K562 (cell line): ENCODE measurements at regions not wholly inside any gene's neighbourhood (a gene's known extent, or its start where the extent isn't known, plus 50 kb on each side); places are given as distances from the start of the nearest gene placed in this dataset.

Source experiments
- ATAC-seq: fragments of 200-7000 bp; cut with Tn5 transposase; 3 replicates; pipeline ENCODE4 v1.9.1; 2020; ENCODE audit warnings: moderate library complexity
- BruUV-seq: library from RNA; stranded (reverse); fragments of 400-500 nt; replicated peaks from 2 replicates; lab custom pipeline; 2021; lab: Mats Ljungman, UMichigan
- CTCF ChIA-PET: fragments of 300-600 bp; formaldehyde crosslinking; extraction: SDS; loops from one replicate; lab custom pipeline; 2021; ENCODE audit warnings: low intra/inter-chr PET ratio; lab: Yijun Ruan, JAX
- POLR2A ChIA-PET: fragments of 300-600, 350-650 bp; sonication (Branson Sonifier 250); formaldehyde crosslinking; extraction: SDS; loops from one replicate; lab custom pipeline; 2021; ENCODE audit warnings: antibody characterized with exemption, inconsistent platforms; lab: Yijun Ruan, JAX
- DNase-seq, 4 experiments: peaks; one replicate each; pipeline versions ENCODE4 v3.0.0 to v3.0.0-alpha.2; 2011 to 2018; ENCODE audit warnings: low spot score in 3 of 4, mixed read lengths in 3 of 4; ENCODE audit errors: extremely low read depth in 1 of 4
- FAIRE-seq: peaks from 2 replicates; lab custom pipeline; 2011; peaks lifted over from hg19 to GRCh38; lab: Jason Lieb, UNC
- H2AFZ ChIP-seq: 2 replicates; pipeline ENCODE4 v1.6.0; 2011; ENCODE audit warnings: low read depth, low read length, control low read depth, inconsistent platforms
- H3K27ac ChIP-seq: fragments of 200-600 bp; 3 replicates; pipeline ENCODE4 v1.8.0; 2011; ENCODE audit warnings: low read depth, mild to moderate bottlenecking, control low read depth, inconsistent platforms, low read length, moderate library complexity, mixed read lengths; ENCODE audit errors: extremely low read depth
- H3K27me3 ChIP-seq, 2 experiments: fragments of 300-600 bp in 1 of 2; 2 replicates in 1 of 2; 3 replicates in 1 of 2; pipeline versions ENCODE4 v1.6.0 to v1.8.0; 2011; ENCODE audit warnings: inconsistent platforms in 2 of 2, low read length in 2 of 2, mild to moderate bottlenecking in 1 of 2, mixed read lengths in 1 of 2, moderate library complexity in 1 of 2; ENCODE audit not compliant: control insufficient read depth in 2 of 2, insufficient read depth in 2 of 2
- H3K36me3 ChIP-seq: fragments of 300-600 bp; 3 replicates; pipeline ENCODE4 v1.8.0; 2011; ENCODE audit warnings: mild to moderate bottlenecking, low read length, inconsistent platforms; ENCODE audit not compliant: control insufficient read depth, insufficient read depth
- H3K4me1 ChIP-seq, 2 experiments: fragments of 200-600 bp in 1 of 2; replicated peaks in 1 of 2; 2 replicates in 1 of 2; 3 replicates in 1 of 2; pipeline versions ENCODE4 v1.5.1 to v1.8.0; 2011; ENCODE audit warnings: inconsistent platforms in 2 of 2, low read length in 2 of 2, mild to moderate bottlenecking in 1 of 2, mixed read lengths in 1 of 2, moderate library complexity in 1 of 2; ENCODE audit not compliant: control insufficient read depth in 2 of 2, insufficient read depth in 2 of 2
- H3K4me2 ChIP-seq: 2 replicates; pipeline ENCODE4 v1.6.1; 2011; ENCODE audit warnings: low read length, control low read depth, inconsistent platforms, mixed read lengths; ENCODE audit not compliant: insufficient read depth
- H3K4me3 ChIP-seq: fragments of 200-600 bp; sonication (generic), shearing (Covaris generic); 2 replicates; pipeline ENCODE4 v1.5.1; 2016; ENCODE audit warnings: control low read depth, inconsistent platforms
- H3K79me2 ChIP-seq: fragments of 200-600 bp; 3 replicates; pipeline ENCODE4 v1.8.0; 2011; ENCODE audit warnings: low read length, inconsistent platforms; ENCODE audit not compliant: control insufficient read depth, insufficient read depth
- H3K9ac ChIP-seq, 2 experiments: 2 replicates each; pipeline versions ENCODE4 v1.6.0 to v1.6.1; 2011; ENCODE audit warnings: low read depth in 2 of 2, low read length in 2 of 2, control low read depth in 1 of 2, inconsistent platforms in 1 of 2, mild to moderate bottlenecking in 1 of 2, mixed read lengths in 1 of 2; ENCODE audit not compliant: insufficient read depth in 1 of 2
- H3K9me1 ChIP-seq: one replicate; pipeline ENCODE4 v1.6.0; 2011; ENCODE audit warnings: inconsistent platforms, mild to moderate bottlenecking, low read length, moderate library complexity; ENCODE audit not compliant: control insufficient read depth, insufficient read depth
- H3K9me3 ChIP-seq: replicated peaks from 2 replicates; pipeline ENCODE4 v1.5.1; 2011; ENCODE audit warnings: low read depth, low read length, inconsistent platforms; ENCODE audit not compliant: control insufficient read depth, insufficient read depth
- H4K20me1 ChIP-seq: replicated peaks from 2 replicates; pipeline ENCODE4 v1.6.1; 2011; ENCODE audit warnings: low read length, inconsistent platforms, mixed read lengths; ENCODE audit not compliant: control insufficient read depth, insufficient read depth
- ATF4 ChIP-seq: fragments of 450-650 bp; formaldehyde crosslinking; IDR thresholded peaks from 2 replicates; pipeline ENCODE4 v1.4.0; 2022; ENCODE audit warnings: mild to moderate bottlenecking, moderate library complexity
- ID3 ChIP-seq, 2 experiments: fragments of 250-450 bp in 1 of 2; fragments of 450-650 bp in 1 of 2; sonication (Bioruptor Pico) in 1 of 2; IDR thresholded peaks; 2 replicates each; pipeline versions ENCODE4 v1.6.1 to v1.8.0; 2016 to 2021; ENCODE audit warnings: mild to moderate bottlenecking in 2 of 2, moderate library complexity in 2 of 2, missing compliant biosample characterization in 1 of 2, missing genetic modification characterization in 1 of 2
- KLF6 ChIP-seq: fragments of 250-450 bp; sonication (Bioruptor Pico); IDR thresholded peaks from 2 replicates; pipeline ENCODE4 v1.4.0; 2020; ENCODE audit warnings: mild to moderate bottlenecking, moderate library complexity, borderline replicate concordance
- MXD1 ChIP-seq: fragments of 250-450 bp; sonication (Bioruptor Pico); IDR thresholded peaks from 2 replicates; pipeline ENCODE4 v1.8.0; 2021; ENCODE audit warnings: borderline replicate concordance, mild to moderate bottlenecking, moderate library complexity; ENCODE audit not compliant: poor library complexity, severe bottlenecking
- RBBP5 ChIP-seq: fragments of 200-600 bp; sonication (generic); IDR thresholded peaks from 2 replicates; pipeline ENCODE4 v1.6.1; 2012; ENCODE audit warnings: borderline replicate concordance, mild to moderate bottlenecking, low read length, control low read depth, inconsistent platforms; ENCODE audit not compliant: insufficient read depth, poor library complexity, severe bottlenecking
- ZNF316 ChIP-seq: fragments of 450-650 bp; IDR thresholded peaks from 2 replicates; pipeline ENCODE4 v1.6.1; 2016
- ZNF436 ChIP-seq: fragments of 250-450, 450-650 bp; sonication (Bioruptor Pico); formaldehyde crosslinking; IDR thresholded peaks from 2 replicates; pipeline ENCODE4 v1.7.0; 2020; ENCODE audit warnings: mild to moderate bottlenecking
- ZNF609 ChIP-seq: sonication (generic); formaldehyde crosslinking; IDR thresholded peaks from 2 replicates; pipeline ENCODE4 v1.8.1; 2023; ENCODE audit warnings: missing genetic modification reagents, mild to moderate bottlenecking, borderline replicate concordance
- WGBS: fragments of 100-300 bp; shearing (Covaris generic); methylation state at CpG from one replicate; pipeline ENCODE4 v1.1.6; 2016; ENCODE audit warnings: low coverage, mixed read lengths; ENCODE audit not compliant: insufficient coverage; ENCODE audit errors: missing lambda C conversion rate; 5-methylcytosine and 5-hydroxymethylcytosine counted together
- in situ Hi-C: fragments of 300-500 bp; cut with MboI; formaldehyde crosslinking; loops from 4 replicates; pipeline ENCODE4 v1.15.0; 2018; ENCODE audit warnings: inconsistent platforms, mixed read lengths
- intact Hi-C: fragments of 100-400 bp; cut with micrococcal nuclease; formaldehyde crosslinking; loops from 2 replicates; pipeline ENCODE4 v1.14.2; 2022
- TF ChIP-seq, protein P1 (sequence below): fragments of 250-450 bp; sonication (Bioruptor Pico); IDR thresholded peaks from 2 replicates; pipeline ENCODE4 v1.9.0; 2021; ENCODE audit warnings: mild to moderate bottlenecking, inconsistent platforms
- TF ChIP-seq, protein P2 (sequence below): sonication (generic); formaldehyde crosslinking; IDR thresholded peaks from 2 replicates; pipeline ENCODE4 v1.8.1; 2022; ENCODE audit warnings: missing genetic modification reagents

GRCh38 chr13:64083811-64084210 lies 2668.2 kb upstream of the PCDH20 start:
- CTCF ChIA-PET = no interaction called here
- in situ Hi-C loops = no loop called here
- no peak overlapping the region for H3K9ac ChIP-seq
- no peaks in the 10 kb centered on the region for H4K20me1 ChIP-seq
- H2AFZ ChIP-seq = no peak overlapping the region
- POLR2A ChIA-PET = no interaction called here
- no peaks in the 10 kb centered on the region for H3K9me3 ChIP-seq
- no peak overlapping the region for H3K27ac ChIP-seq
- DNase-seq = no peak
- 33% methylated on average over 1 of the region's 1 CpG for WGBS
- no peaks in the 10 kb centered on the region for H3K79me2 ChIP-seq
- no peak overlapping the region for H3K4me3 ChIP-seq
- no peak overlapping the region for H3K4me2 ChIP-seq
- intact Hi-C loops = no loop called here
- FAIRE-seq = no peak
- ATAC-seq = no peak
- no TSS peak for BruUV-seq
- no peaks in the 10 kb centered on the region for H3K9me1 ChIP-seq
- peaks cover 0 to under 1% of the 10 kb centered on the region in 2 experiments; a peak in 1 of 5 replicates for H3K4me1 ChIP-seq
- H3K27me3 ChIP-seq = no peaks in the 10 kb centered on the region
- H3K36me3 ChIP-seq = no peaks in the 10 kb centered on the region
- TF ChIP-seq, protein P1, sequence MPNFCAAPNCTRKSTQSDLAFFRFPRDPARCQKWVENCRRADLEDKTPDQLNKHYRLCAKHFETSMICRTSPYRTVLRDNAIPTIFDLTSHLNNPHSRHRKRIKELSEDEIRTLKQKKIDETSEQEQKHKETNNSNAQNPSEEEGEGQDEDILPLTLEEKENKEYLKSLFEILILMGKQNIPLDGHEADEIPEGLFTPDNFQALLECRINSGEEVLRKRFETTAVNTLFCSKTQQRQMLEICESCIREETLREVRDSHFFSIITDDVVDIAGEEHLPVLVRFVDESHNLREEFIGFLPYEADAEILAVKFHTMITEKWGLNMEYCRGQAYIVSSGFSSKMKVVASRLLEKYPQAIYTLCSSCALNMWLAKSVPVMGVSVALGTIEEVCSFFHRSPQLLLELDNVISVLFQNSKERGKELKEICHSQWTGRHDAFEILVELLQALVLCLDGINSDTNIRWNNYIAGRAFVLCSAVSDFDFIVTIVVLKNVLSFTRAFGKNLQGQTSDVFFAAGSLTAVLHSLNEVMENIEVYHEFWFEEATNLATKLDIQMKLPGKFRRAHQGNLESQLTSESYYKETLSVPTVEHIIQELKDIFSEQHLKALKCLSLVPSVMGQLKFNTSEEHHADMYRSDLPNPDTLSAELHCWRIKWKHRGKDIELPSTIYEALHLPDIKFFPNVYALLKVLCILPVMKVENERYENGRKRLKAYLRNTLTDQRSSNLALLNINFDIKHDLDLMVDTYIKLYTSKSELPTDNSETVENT = no peak
- TF ChIP-seq, protein P2, sequence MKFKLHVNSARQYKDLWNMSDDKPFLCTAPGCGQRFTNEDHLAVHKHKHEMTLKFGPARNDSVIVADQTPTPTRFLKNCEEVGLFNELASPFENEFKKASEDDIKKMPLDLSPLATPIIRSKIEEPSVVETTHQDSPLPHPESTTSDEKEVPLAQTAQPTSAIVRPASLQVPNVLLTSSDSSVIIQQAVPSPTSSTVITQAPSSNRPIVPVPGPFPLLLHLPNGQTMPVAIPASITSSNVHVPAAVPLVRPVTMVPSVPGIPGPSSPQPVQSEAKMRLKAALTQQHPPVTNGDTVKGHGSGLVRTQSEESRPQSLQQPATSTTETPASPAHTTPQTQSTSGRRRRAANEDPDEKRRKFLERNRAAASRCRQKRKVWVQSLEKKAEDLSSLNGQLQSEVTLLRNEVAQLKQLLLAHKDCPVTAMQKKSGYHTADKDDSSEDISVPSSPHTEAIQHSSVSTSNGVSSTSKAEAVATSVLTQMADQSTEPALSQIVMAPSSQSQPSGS (CRISPR knock-in tag) = no peak
- no peak for TF ChIP-seq ZNF316
- TF ChIP-seq KLF6 = no peak
- no peak for TF ChIP-seq MXD1 (CRISPR knock-in tag)
- no peak for TF ChIP-seq ID3 (CRISPR knock-in tag; IDR thresholded peaks at IDR 0.05)
- no peak for TF ChIP-seq ID3 (tag; IDR thresholded peaks at IDR 0.05)
- no peak for TF ChIP-seq ZNF436 (CRISPR knock-in tag)
- TF ChIP-seq ATF4 (CRISPR knock-in tag) = no peak
- TF ChIP-seq RBBP5 = no peak
- TF ChIP-seq ZNF609 = no peak
